IMR-90 (cell line): ENCODE measurements at regions not wholly inside any gene's neighbourhood (a gene's known extent, or its start where the extent isn't known, plus 50 kb on each side); places are given as distances from the start of the nearest gene placed in this dataset.

Experiments used
- ATAC-seq: fragments of 200-7000 bp; cut with Tn5 transposase; 2 replicates; pipeline ENCODE4 v1.9.1; 2020; ENCODE audit warnings: low read depth, mild to moderate bottlenecking, moderate library complexity
- BruUV-seq: library from RNA; stranded (reverse); fragments of 400-500 nt; replicated peaks from 2 replicates; lab custom pipeline; 2021; lab: Mats Ljungman, UMichigan
- CTCF ChIA-PET: fragments of 300-600 bp; formaldehyde crosslinking; extraction: SDS; loops from one replicate; lab custom pipeline; 2021; ENCODE audit warnings: antibody characterized with exemption; lab: Yijun Ruan, JAX
- POLR2A ChIA-PET: fragments of 300-600 bp; sonication (Branson Sonifier 250); formaldehyde crosslinking; loops from one replicate; lab custom pipeline; 2022; ENCODE audit warnings: antibody characterized with exemption; ENCODE audit not compliant: unreplicated experiment; lab: Charles Lee
- DNase-seq: peaks from one replicate; pipeline ENCODE4 v3.0.0; 2013
- H2AFZ ChIP-seq: replicated peaks from 2 replicates; pipeline ENCODE3; 2013; ENCODE audit warnings: low read length, mild to moderate bottlenecking; ENCODE audit not compliant: poor library complexity
- H2AK5ac ChIP-seq: 2 replicates; pipeline ENCODE4 v1.6.1; 2013; ENCODE audit warnings: low read depth, low read length, inconsistent platforms
- H2AK9ac ChIP-seq: replicated peaks from 2 replicates; pipeline ENCODE3; 2013; ENCODE audit warnings: mild to moderate bottlenecking, low read depth, low read length, moderate library complexity; ENCODE audit not compliant: poor library complexity
- H2BK120ac ChIP-seq: 2 replicates; pipeline ENCODE4 v1.6.1; 2013; ENCODE audit warnings: low read depth, low read length, inconsistent platforms
- H2BK15ac ChIP-seq: 3 replicates; pipeline ENCODE4 v1.6.1; 2013; ENCODE audit warnings: low read depth, low read length, inconsistent platforms
- H2BK20ac ChIP-seq: 2 replicates; pipeline ENCODE4 v1.6.1; 2013; ENCODE audit warnings: low read depth, mild to moderate bottlenecking, inconsistent platforms, low read length, moderate library complexity
- H2BK5ac ChIP-seq: 2 replicates; pipeline ENCODE4 v1.6.1; 2013; ENCODE audit warnings: mild to moderate bottlenecking, low read depth, low read length, inconsistent platforms; ENCODE audit not compliant: poor library complexity, severe bottlenecking
- H3K14ac ChIP-seq: replicated peaks from 2 replicates; pipeline ENCODE4 v1.6.1; 2013; ENCODE audit warnings: low read depth, low read length, inconsistent platforms
- H3K18ac ChIP-seq: 2 replicates; pipeline ENCODE4 v1.6.1; 2013; ENCODE audit warnings: low read depth, low read length, control low read depth
- H3K23ac ChIP-seq: 2 replicates; pipeline ENCODE4 v1.6.1; 2013; ENCODE audit warnings: low read depth, low read length, inconsistent platforms
- H3K27ac ChIP-seq: 2 replicates; pipeline ENCODE4 v1.5.1; 2013; ENCODE audit warnings: mild to moderate bottlenecking, control low read depth, low read length; ENCODE audit not compliant: insufficient read depth
- H3K27me3 ChIP-seq: 2 replicates; pipeline ENCODE4 v1.6.1; 2013; ENCODE audit warnings: low read length; ENCODE audit not compliant: control insufficient read depth, insufficient read depth
- H3K36me3 ChIP-seq: 2 replicates; pipeline ENCODE4 v1.6.1; 2013; ENCODE audit warnings: low read length, mixed read lengths; ENCODE audit not compliant: control insufficient read depth, insufficient read depth
- H3K4ac ChIP-seq: 2 replicates; pipeline ENCODE4 v1.6.1; 2013; ENCODE audit warnings: low read depth, low read length, inconsistent platforms
- H3K4me1 ChIP-seq: 2 replicates; pipeline ENCODE4 v1.6.1; 2013; ENCODE audit warnings: low read length, mixed read lengths; ENCODE audit not compliant: control insufficient read depth, insufficient read depth
- H3K4me2 ChIP-seq: 2 replicates; pipeline ENCODE4 v1.6.1; 2013; ENCODE audit warnings: low read depth, mild to moderate bottlenecking, control low read depth, low read length, moderate library complexity
- H3K4me3 ChIP-seq: 2 replicates; pipeline ENCODE4 v1.5.1; 2013; ENCODE audit warnings: low read depth, mild to moderate bottlenecking, control low read depth, low read length, moderate library complexity; ENCODE audit not compliant: insufficient read depth
- H3K56ac ChIP-seq: 2 replicates; pipeline ENCODE4 v1.6.1; 2013; ENCODE audit warnings: low read length, inconsistent platforms; ENCODE audit not compliant: insufficient read depth; ENCODE audit errors: extremely low read depth
- H3K79me1 ChIP-seq, 2 experiments: 2 replicates each; pipeline ENCODE4 v1.6.1; 2013; ENCODE audit warnings: low read length in 2 of 2, inconsistent platforms in 1 of 2, low read depth in 1 of 2
- H3K9ac ChIP-seq: 2 replicates; pipeline ENCODE4 v1.6.1; 2013; ENCODE audit warnings: low read depth, low read length, control low read depth
- H3K9me1 ChIP-seq: 2 replicates; pipeline ENCODE4 v1.6.1; 2013; ENCODE audit warnings: low read length, inconsistent platforms; ENCODE audit not compliant: insufficient read depth
- H3K9me3 ChIP-seq: 2 replicates; pipeline ENCODE4 v1.6.1; 2013; ENCODE audit warnings: low read length; ENCODE audit not compliant: control insufficient read depth, insufficient read depth
- H4K20me1 ChIP-seq: 2 replicates; pipeline ENCODE4 v1.6.1; 2013; ENCODE audit warnings: low read length, inconsistent platforms; ENCODE audit not compliant: insufficient read depth
- H4K5ac ChIP-seq: 2 replicates; pipeline ENCODE4 v1.6.1; 2013; ENCODE audit warnings: mild to moderate bottlenecking, low read depth, low read length, control low read depth
- H4K8ac ChIP-seq, 2 experiments: 2 replicates each; pipeline ENCODE4 v1.6.1; 2013; ENCODE audit warnings: low read depth in 2 of 2, low read length in 2 of 2, control low read depth in 1 of 2, inconsistent platforms in 1 of 2
- H4K91ac ChIP-seq: 2 replicates; pipeline ENCODE4 v1.6.1; 2013; ENCODE audit warnings: low read depth, low read length, inconsistent platforms; ENCODE audit not compliant: insufficient read depth
- CTCF ChIP-seq: conservative IDR thresholded peaks from 2 replicates; pipeline ENCODE4 v1.5.1; 2012; ENCODE audit warnings: mild to moderate bottlenecking, low read depth, low read length, improper control_type of control experiment
- ELK1 ChIP-seq: fragments of 150-350 bp; IDR thresholded peaks from 2 replicates; pipeline ENCODE4 v1.6.1; 2016; ENCODE audit warnings: low read depth, mild to moderate bottlenecking, low read length, moderate library complexity, borderline replicate concordance
- MAFK ChIP-seq: IDR thresholded peaks from 2 replicates; pipeline ENCODE4 v1.6.1; 2012; ENCODE audit warnings: low read depth, low read length, improper control_type of control experiment
- MAZ ChIP-seq: IDR thresholded peaks from 2 replicates; pipeline ENCODE4 v1.6.1; 2012; ENCODE audit warnings: low read depth, mild to moderate bottlenecking, low read length, improper control_type of control experiment, moderate library complexity, borderline replicate concordance
- MXI1 ChIP-seq: IDR thresholded peaks from 2 replicates; pipeline ENCODE4 v1.6.1; 2012; ENCODE audit warnings: low read depth, mild to moderate bottlenecking, low read length, moderate library complexity, borderline replicate concordance
- POLR2A ChIP-seq: IDR thresholded peaks from 2 replicates; pipeline ENCODE4 v1.6.1; 2012; ENCODE audit warnings: mild to moderate bottlenecking, low read depth, low read length
- WGBS, 2 experiments: methylation state at CpG; one replicate each; pipeline versions ENCODE4 v1.1.5 to v1.1.7; 2013; ENCODE audit warnings: missing lambda C conversion rate in 2 of 2; ENCODE audit not compliant: insufficient read length in 1 of 2; ENCODE audit errors: extremely low coverage in 2 of 2; 5-methylcytosine and 5-hydroxymethylcytosine counted together
- dilution Hi-C: fragments of 300-500 bp; cut with HindIII; formaldehyde crosslinking; loops from one replicate; pipeline ENCODE4 v1.14.3; 2018; ENCODE audit warnings: low sequenced_read_pairs; ENCODE audit not compliant: unreplicated experiment
- in situ Hi-C: fragments of 300-500 bp; cut with MboI; formaldehyde crosslinking; loops from 3 replicates; pipeline ENCODE4 v1.14.3; 2019; ENCODE audit warnings: low sequenced_read_pairs, inconsistent platforms, mixed read lengths
- intact Hi-C: fragments of 100-400 bp; cut with micrococcal nuclease; formaldehyde crosslinking; loops from 2 replicates; pipeline ENCODE4 v1.10.0; 2022

- in situ Hi-C loops = no loop called here
- peaks cover 7% of the 10 kb centered on the region for H3K9me1 ChIP-seq
- peak overlapping the region; percentile 38 for H2AK9ac ChIP-seq
- H3K4me3 ChIP-seq = no peak overlapping the region
- peak overlapping the region; percentile 32; the same call in 2 of the 3 replicates for H2BK15ac ChIP-seq
- peaks cover 20% of the 10 kb centered on the region for H3K4me1 ChIP-seq
- WGBS, 2 experiments = no CpG with 5 or more reads among the region's 4 CpGs
- 0 out of 2 replicates have a peak overlapping the region, but pooled peaks have one; percentile 5 for H3K4me2 ChIP-seq
- BruUV-seq = no TSS peak
- H2BK5ac ChIP-seq = peak overlapping the region; percentile 92
- ChIA-PET CTCF (no interaction called here), POLR2A (no interaction called here)
- peak overlapping the region; percentile 96 for H3K18ac ChIP-seq
- H2BK120ac ChIP-seq = peak overlapping the region; percentile 31
- TF ChIP-seq MAZ (no peak), POLR2A (no peak), MAFK (no peak), ELK1 (no peak), CTCF (no peak), MXI1 (no peak)
- DNase-seq (no peak), ATAC-seq (no peak)
- no peak overlapping the region for H3K9ac ChIP-seq
- peak overlapping the region; percentile 93; the same call in 1 of the 2 replicates for H4K5ac ChIP-seq
- H2AFZ ChIP-seq = peak overlapping the region; percentile 82
- no peaks in the 10 kb centered on the region for H3K27me3 ChIP-seq
- H3K56ac ChIP-seq = no peak overlapping the region
- peak overlapping the region; percentile 29; the same call in 1 of the 2 replicates for H3K23ac ChIP-seq
- H3K4ac ChIP-seq = peak overlapping the region; percentile 61; the same call in 1 of the 2 replicates
- H4K8ac ChIP-seq = peak overlapping the region; percentile 80 to 84
- H4K91ac ChIP-seq = peak overlapping the region; percentile 72
- H3K79me1 ChIP-seq = no peaks in the 10 kb centered on the region
- H3K36me3 ChIP-seq = no peaks in the 10 kb centered on the region
- H2BK20ac ChIP-seq = peak overlapping the region; percentile 76; the same call in 1 of the 2 replicates
- H3K14ac ChIP-seq = 0 out of 2 replicates have a peak overlapping the region, but pooled peaks have one; percentile 42
- H3K9me3 ChIP-seq = no peaks in the 10 kb centered on the region
- no peak overlapping the region for H2AK5ac ChIP-seq
- intact Hi-C loops = no loop called here
- H4K20me1 ChIP-seq = no peaks in the 10 kb centered on the region
- dilution Hi-C loops = no loop called here
- H3K27ac ChIP-seq = no peak overlapping the region
Observed at GRCh38 chr2:107592280-107592624, 234.4 kb upstream of the RGPD4 start.
